ENCODE measurements at regions not wholly inside any gene's neighbourhood (a gene's known extent, or its start where the extent isn't known, plus 50 kb on each side); places are given as distances from the start of the nearest gene placed in this dataset.
A peak's percentile ranks its signal among the peaks of the same experiment; 100 is the strongest.

DNA sequence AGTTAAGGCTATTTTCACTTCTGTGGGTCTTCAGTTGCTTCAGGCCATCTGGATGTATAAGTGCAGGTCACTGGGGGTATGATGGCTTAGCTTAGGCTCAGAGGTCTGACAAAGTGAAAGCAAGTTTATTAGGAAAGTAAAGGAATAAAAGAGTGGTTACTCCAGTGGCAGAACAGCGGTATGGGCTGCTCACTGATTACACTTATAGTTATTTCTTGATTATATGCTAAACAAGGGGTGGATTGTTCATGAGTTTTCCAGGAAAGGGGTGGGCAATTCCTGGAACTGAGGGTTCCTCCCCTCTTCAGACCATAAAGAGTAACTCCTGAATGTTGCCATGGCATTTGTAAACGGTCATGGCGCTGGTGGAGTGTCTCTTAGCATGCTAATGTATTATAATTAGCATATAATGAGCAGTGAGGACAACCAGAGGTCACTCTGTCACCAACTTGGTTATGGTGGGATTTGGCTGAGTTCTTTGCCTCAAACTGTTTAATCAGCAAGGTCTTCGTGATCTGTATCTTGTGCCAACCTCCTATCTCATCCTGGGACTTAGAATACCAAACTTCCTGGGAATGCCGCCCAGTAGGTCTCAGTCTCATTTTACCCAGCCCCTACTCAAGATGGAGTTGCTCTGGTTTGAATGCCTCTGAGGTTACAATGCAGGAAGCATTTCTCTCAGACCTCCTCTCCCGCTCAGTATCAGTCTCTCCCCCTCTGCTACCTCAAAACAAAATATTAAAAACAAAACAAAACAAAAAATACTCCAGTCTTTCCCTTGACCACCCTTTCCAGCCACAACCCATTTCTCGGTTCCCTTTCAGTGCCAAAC, 71.3 kb upstream of the SLC22A11 start:
- POLR2A ChIA-PET: no interaction called here
- CTCF ChIA-PET: interaction anchor here (1.4 to 11.7 kb wide), 2 partner anchors 34 to 165 kb away, joined by 3 to 146 read pairs; no protein-coding TSS in a partner anchor
- 97% methylated on average over 4 of the region's 7 CpGs for WGBS (ENCODE audit: insufficient coverage)

GRCh38 chr11:64485074-64485473, 70.7 kb upstream of the SLC22A11 start:
- ChIA-PET CTCF (interaction anchor here (1.4 to 11.7 kb wide), 2 partner anchors 35 to 164 kb away, joined by 3 to 146 read pairs; no protein-coding TSS in a partner anchor), POLR2A (no interaction called here)
- 88% methylated on average over 12 of the region's 12 CpGs for WGBS (ENCODE audit: insufficient coverage)

More for the DNA sequence above, 71.3 kb upstream of the SLC22A11 start:
- Histone ChIP-seq H3K27me3 (replicated peaks in 2 of 5; ENCODE audit: control insufficient read depth in 4 of 5, insufficient read depth in 5 of 5, low read length in 4 of 5) (no peaks in the 10 kb centered on the region), H3K36me3 (ENCODE audit: control insufficient read depth in 4 of 4, insufficient read depth in 4 of 4, low read length in 3 of 4) (no peaks in the 10 kb centered on the region), H3K4me1 (ENCODE audit: control extremely low read depth in 1 of 4, control insufficient read depth in 4 of 4, insufficient read depth in 4 of 4, low read length in 3 of 4) (no peaks in the 10 kb centered on the region), H3K27ac (ENCODE audit: insufficient read depth in 1 of 2, low read depth in 1 of 2, low read length in 2 of 2, poor library complexity in 1 of 2, severe bottlenecking in 2 of 2) (no peak overlapping the region), H3K4me3 (ENCODE audit: control insufficient read depth in 1 of 7, extremely low read depth in 1 of 7, insufficient read depth in 4 of 7, low read depth in 2 of 7, low read length in 6 of 7) (no peak overlapping the region), H3K9me3 (ENCODE audit: control extremely low read depth in 1 of 5, control insufficient read depth in 4 of 5, insufficient read depth in 2 of 5, low read depth in 1 of 5, low read length in 4 of 5) (no peaks in the 10 kb centered on the region)
- no peak for DNase-seq

GRCh38 chr11:64489831-64490441, 65.8 kb upstream of the SLC22A11 start:
- no peak overlapping the region for H3K27ac ChIP-seq (ENCODE audit: insufficient read depth in 1 of 2, low read depth in 1 of 2, low read length in 2 of 2, poor library complexity in 1 of 2, severe bottlenecking in 2 of 2)
- DNase-seq: peak; percentile 51 to 65 (median 64)
- peaks cover 0 to 5% (median 0%) of the 10 kb centered on the region in 5 experiments for H3K9me3 ChIP-seq (ENCODE audit: control extremely low read depth in 1 of 5, control insufficient read depth in 4 of 5, insufficient read depth in 2 of 5, low read depth in 1 of 5, low read length in 4 of 5)
- no peaks in the 10 kb centered on the region for H3K36me3 ChIP-seq (ENCODE audit: control insufficient read depth in 4 of 4, insufficient read depth in 4 of 4, low read length in 3 of 4)
- WGBS (ENCODE audit: insufficient coverage): 27% methylated on average over 26 of the region's 26 CpGs
- ChIA-PET POLR2A (no interaction called here), CTCF (interaction anchor here (0.6 to 11.7 kb wide), 17 partner anchors 11 to 252 kb away, joined by 3 to 146 read pairs (median 3); partner anchors contain the start of genes PRDX5 and TRMT112)
- peaks cover 0 to 19% (median 19%) of the 10 kb centered on the region in 4 experiments for H3K4me1 ChIP-seq (ENCODE audit: control extremely low read depth in 1 of 4, control insufficient read depth in 4 of 4, insufficient read depth in 4 of 4, low read length in 3 of 4)
- no peak overlapping the region for H3K4me3 ChIP-seq (ENCODE audit: control insufficient read depth in 1 of 7, extremely low read depth in 1 of 7, insufficient read depth in 4 of 7, low read depth in 2 of 7, low read length in 6 of 7)
- H3K27me3 ChIP-seq (replicated peaks in 2 of 5; ENCODE audit: control insufficient read depth in 4 of 5, insufficient read depth in 5 of 5, low read length in 4 of 5): no peaks in the 10 kb centered on the region

More at GRCh38 chr11:64485074-64485473, 70.7 kb upstream of the SLC22A11 start:
- no peaks in the 10 kb centered on the region for H3K36me3 ChIP-seq (ENCODE audit: control insufficient read depth in 4 of 4, insufficient read depth in 4 of 4, low read length in 3 of 4)
- peaks cover 0 to 6% (median 3%) of the 10 kb centered on the region in 4 experiments for H3K4me1 ChIP-seq (ENCODE audit: control extremely low read depth in 1 of 4, control insufficient read depth in 4 of 4, insufficient read depth in 4 of 4, low read length in 3 of 4)
- DNase-seq: no peak
- no peak overlapping the region for H3K4me3 ChIP-seq (ENCODE audit: control insufficient read depth in 1 of 7, extremely low read depth in 1 of 7, insufficient read depth in 4 of 7, low read depth in 2 of 7, low read length in 6 of 7)
- H3K27me3 ChIP-seq (replicated peaks in 2 of 5; ENCODE audit: control insufficient read depth in 4 of 5, insufficient read depth in 5 of 5, low read length in 4 of 5): no peaks in the 10 kb centered on the region
- no peaks in the 10 kb centered on the region for H3K9me3 ChIP-seq (ENCODE audit: control extremely low read depth in 1 of 5, control insufficient read depth in 4 of 5, insufficient read depth in 2 of 5, low read depth in 1 of 5, low read length in 4 of 5)
- H3K27ac ChIP-seq (ENCODE audit: insufficient read depth in 1 of 2, low read depth in 1 of 2, low read length in 2 of 2, poor library complexity in 1 of 2, severe bottlenecking in 2 of 2): no peak overlapping the region

DNA sequence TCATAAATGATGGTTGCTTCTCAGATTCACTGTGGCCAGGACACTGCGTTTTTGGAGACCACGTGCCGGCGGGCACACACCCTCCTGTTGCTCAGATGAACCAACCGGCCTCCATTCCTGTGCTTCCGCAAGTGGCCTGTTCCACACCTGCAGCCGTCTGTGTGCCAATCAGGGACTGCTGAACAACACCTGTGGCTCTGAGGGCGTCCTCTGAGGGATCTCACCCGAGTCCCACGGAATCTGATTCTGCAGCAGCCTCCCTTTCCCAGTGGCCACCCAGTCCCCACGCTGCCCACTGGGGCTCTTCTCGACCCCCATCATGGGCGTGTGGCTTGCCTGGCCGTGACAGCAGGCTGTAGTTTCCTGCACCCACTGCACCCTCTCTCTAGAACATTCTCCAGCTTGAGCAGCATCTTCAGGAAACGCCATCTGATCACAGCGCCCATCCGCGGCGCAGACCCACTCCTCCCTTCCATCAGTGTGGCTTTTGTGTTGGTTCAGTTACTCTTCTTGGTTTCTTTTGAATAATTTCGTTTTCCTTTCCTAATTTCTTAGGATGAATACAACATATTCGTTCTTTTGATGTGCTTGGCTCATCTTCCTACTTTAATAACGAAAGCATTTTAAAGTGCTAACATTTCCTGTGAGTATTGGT, 65.1 kb upstream of the SLC22A11 start:
- CTCF ChIA-PET: interaction anchor here (0.6 to 11.7 kb wide), 11 partner anchors 10 to 251 kb away, joined by 3 to 146 read pairs (median 3); partner anchors contain the start of genes PRDX5 and TRMT112
- peaks cover 0 to 5% (median 0%) of the 10 kb centered on the region in 5 experiments for H3K9me3 ChIP-seq (ENCODE audit: control extremely low read depth in 1 of 5, control insufficient read depth in 4 of 5, insufficient read depth in 2 of 5, low read depth in 1 of 5, low read length in 4 of 5)
- POLR2A ChIA-PET: no interaction called here

GRCh38 chr11:64492561-64492960, 63.2 kb upstream of the SLC22A11 start:
- ChIA-PET POLR2A (no interaction called here), CTCF (interaction anchor here (11.7 kb wide), 1 partner anchor 156 kb away, joined by 146 read pairs; no protein-coding TSS in a partner anchor)
- Histone ChIP-seq H3K27me3 (replicated peaks in 2 of 5; ENCODE audit: control insufficient read depth in 4 of 5, insufficient read depth in 5 of 5, low read length in 4 of 5) (no peaks in the 10 kb centered on the region), H3K9me3 (ENCODE audit: control extremely low read depth in 1 of 5, control insufficient read depth in 4 of 5, insufficient read depth in 2 of 5, low read depth in 1 of 5, low read length in 4 of 5) (peaks cover 0 to 5% (median 0%) of the 10 kb centered on the region in 5 experiments), H3K36me3 (ENCODE audit: control insufficient read depth in 4 of 4, insufficient read depth in 4 of 4, low read length in 3 of 4) (no peaks in the 10 kb centered on the region), H3K27ac (ENCODE audit: insufficient read depth in 1 of 2, low read depth in 1 of 2, low read length in 2 of 2, poor library complexity in 1 of 2, severe bottlenecking in 2 of 2) (no peak overlapping the region), H3K4me3 (ENCODE audit: control insufficient read depth in 1 of 7, extremely low read depth in 1 of 7, insufficient read depth in 4 of 7, low read depth in 2 of 7, low read length in 6 of 7) (no peak overlapping the region), H3K4me1 (ENCODE audit: control extremely low read depth in 1 of 4, control insufficient read depth in 4 of 4, insufficient read depth in 4 of 4, low read length in 3 of 4) (peaks cover 0 to 19% (median 19%) of the 10 kb centered on the region in 4 experiments)
- no CpG with 5 or more reads among the region's 1 CpG for WGBS (ENCODE audit: insufficient coverage)
- DNase-seq: peak; percentile 22 to 78 (median 70)

More for the DNA sequence above, 65.1 kb upstream of the SLC22A11 start:
- DNase-seq: peak in 1 of 3 donors; percentile 23
- Histone ChIP-seq H3K4me3 (ENCODE audit: control insufficient read depth in 1 of 7, extremely low read depth in 1 of 7, insufficient read depth in 4 of 7, low read depth in 2 of 7, low read length in 6 of 7) (no peak overlapping the region), H3K27me3 (replicated peaks in 2 of 5; ENCODE audit: control insufficient read depth in 4 of 5, insufficient read depth in 5 of 5, low read length in 4 of 5) (no peaks in the 10 kb centered on the region), H3K36me3 (ENCODE audit: control insufficient read depth in 4 of 4, insufficient read depth in 4 of 4, low read length in 3 of 4) (no peaks in the 10 kb centered on the region), H3K4me1 (ENCODE audit: control extremely low read depth in 1 of 4, control insufficient read depth in 4 of 4, insufficient read depth in 4 of 4, low read length in 3 of 4) (peaks cover 0 to 19% (median 19%) of the 10 kb centered on the region in 4 experiments), H3K27ac (ENCODE audit: insufficient read depth in 1 of 2, low read depth in 1 of 2, low read length in 2 of 2, poor library complexity in 1 of 2, severe bottlenecking in 2 of 2) (no peak overlapping the region)
- WGBS (ENCODE audit: insufficient coverage): 91% methylated on average over 19 of the region's 22 CpGs

DNA sequence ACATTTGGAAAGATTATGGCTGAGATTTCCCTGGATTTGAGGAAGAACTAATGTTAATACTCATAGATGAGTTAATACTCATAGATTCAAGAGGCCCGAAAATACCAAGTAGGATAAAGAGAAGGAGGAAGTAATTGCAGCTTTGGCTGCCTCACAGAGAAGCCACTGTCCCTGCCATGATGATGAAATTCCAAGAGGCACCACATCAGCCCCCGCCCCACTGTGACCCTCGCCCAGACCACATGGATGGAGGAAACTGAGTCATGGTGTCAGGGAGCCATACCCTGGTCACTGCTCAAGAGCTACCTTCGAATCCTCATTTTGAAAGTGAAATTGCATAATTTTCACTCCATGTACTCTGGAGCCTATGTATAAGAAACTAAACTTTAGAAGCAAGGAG, 57.6 kb upstream of the SLC22A11 start:
- Histone ChIP-seq H3K36me3 (ENCODE audit: control insufficient read depth in 4 of 4, insufficient read depth in 4 of 4, low read length in 3 of 4) (no peaks in the 10 kb centered on the region), H3K4me3 (ENCODE audit: control insufficient read depth in 1 of 7, extremely low read depth in 1 of 7, insufficient read depth in 4 of 7, low read depth in 2 of 7, low read length in 6 of 7) (no peak overlapping the region), H3K27ac (ENCODE audit: insufficient read depth in 1 of 2, low read depth in 1 of 2, low read length in 2 of 2, poor library complexity in 1 of 2, severe bottlenecking in 2 of 2) (no peak overlapping the region), H3K27me3 (replicated peaks in 2 of 5; ENCODE audit: control insufficient read depth in 4 of 5, insufficient read depth in 5 of 5, low read length in 4 of 5) (no peaks in the 10 kb centered on the region), H3K4me1 (ENCODE audit: control extremely low read depth in 1 of 4, control insufficient read depth in 4 of 4, insufficient read depth in 4 of 4, low read length in 3 of 4) (peaks cover 0 to 36% (median 31%) of the 10 kb centered on the region in 4 experiments), H3K9me3 (ENCODE audit: control extremely low read depth in 1 of 5, control insufficient read depth in 4 of 5, insufficient read depth in 2 of 5, low read depth in 1 of 5, low read length in 4 of 5) (peaks cover 0 to 14% (median 4%) of the 10 kb centered on the region in 5 experiments)
- 71% methylated on average over 3 of the region's 4 CpGs for WGBS (ENCODE audit: insufficient coverage)
- ChIA-PET CTCF (interaction anchor here (0.7 to 1.0 kb wide), 2 partner anchors 158 to 190 kb away, joined by 3 read pairs; no protein-coding TSS in a partner anchor), POLR2A (no interaction called here)
- DNase-seq: no peak

All from common myeloid progenitor, CD34-positive (primary cell).